Heart left ventricle (tissue), 16 donors: ENCODE measurements at regions not wholly inside any gene's neighbourhood (a gene's known extent, or its start where the extent isn't known, plus 50 kb on each side); places are given as distances from the start of the nearest gene placed in this dataset.

Experiments
- ATAC-seq, 4 donors: fragments of 200-7000 bp; cut with Tn5 transposase; one replicate each; pipeline ENCODE4 v1.9.1; 2020 to 2022; ENCODE audit warnings: moderate library complexity in 4 of 4, mild to moderate bottlenecking in 3 of 4, moderate number of reproducible peaks in 1 of 4
- DNase-seq, 5 donors: peaks; one replicate each; pipeline ENCODE4 v3.0.0-alpha.2; 2020
- H3K27ac ChIP-seq, 12 donors: fragments of 200-600 bp; sonication (generic) in 4 of 12; one replicate each; pipeline versions ENCODE4 v1.5.0 to v1.8.0; 2016 to 2022; ENCODE audit warnings: mild to moderate bottlenecking in 2 of 12
- H3K27me3 ChIP-seq, 9 donors: fragments of 200-600 bp; sonication (generic) in 2 of 9; one replicate each; pipeline versions ENCODE4 v1.5.1 to v1.8.0; 2016 to 2022; ENCODE audit warnings: mild to moderate bottlenecking in 3 of 9
- H3K36me3 ChIP-seq, 9 donors: fragments of 200-600 bp; sonication (generic) in 2 of 9; one replicate each; pipeline versions ENCODE4 v1.5.0 to v1.8.0; 2018 to 2022; ENCODE audit warnings: mild to moderate bottlenecking in 2 of 9
- H3K4me1 ChIP-seq, 12 donors: fragments of 200-600 bp; sonication (generic) in 4 of 12; one replicate each; pipeline versions ENCODE4 v1.5.0 to v1.8.0; 2016 to 2022; ENCODE audit warnings: mild to moderate bottlenecking in 3 of 12
- H3K4me3 ChIP-seq, 12 donors: fragments of 200-600 bp; sonication (generic) in 4 of 12; one replicate each; pipeline versions ENCODE4 v1.5.0 to v1.8.0; 2017 to 2022; ENCODE audit warnings: mild to moderate bottlenecking in 9 of 12, moderate library complexity in 4 of 12
- H3K9me3 ChIP-seq, 12 donors: fragments of 200-600 bp; sonication (generic) in 4 of 12; one replicate each; pipeline versions ENCODE4 v1.5.0 to v1.8.0; 2016 to 2022; ENCODE audit warnings: mild to moderate bottlenecking in 1 of 12
- CTCF ChIP-seq, 12 donors: fragments of 200-600 bp; sonication (generic) in 4 of 12; IDR thresholded peaks; one replicate each; pipeline versions ENCODE4 v1.5.0 to v1.8.0; 2018 to 2022; ENCODE audit warnings: antibody characterized with exemption in 12 of 12, mild to moderate bottlenecking in 5 of 12
- POLR2A ChIP-seq, 2 donors: fragments of 450-650 bp; IDR thresholded peaks; one replicate each; pipeline ENCODE4 v1.6.1; 2017; ENCODE audit warnings: antibody characterized with exemption in 2 of 2, mild to moderate bottlenecking in 2 of 2, moderate library complexity in 2 of 2
- WGBS, 4 donors: extraction: QIAGEN DNeasy Blood & Tissue Kit in 2 of 4; methylation state at CpG; one replicate each; pipeline versions ENCODE4 v1.1.5 to v1.1.7; 2013 to 2018; 5-methylcytosine and 5-hydroxymethylcytosine counted together
- intact Hi-C, 10 donors: fragments of 100-400 bp; cut with DNase I; formaldehyde crosslinking; loops; one replicate each; pipeline versions ENCODE4 v1.11.1 to v1.14.2; 2022
- donor health status: ischemic (EF 13 %, LVEDD 7.1; RV severe dilation, severe dysfunction).
- donor health status: healthy with polysubstance abuse.
- donor health status: DM: no; HTN: yes; CAD: no.
- donor health status: DM: no; HTN: no; CAD: no.
- donor health status: ischemic (EF 25% LVEDD 6.9; RV normal size, moderate dysfunction).
- donor health status: ischemic (EF 25% LVEDD 5.7; RV mildly dilated, moderate dysfunction).
- donor health status: healthy.
- donor health status: DM: yes; HTN: yes; CAD: no.
- donor health status: ischemic (EF 35%, LVEDD 5.7; RV mildly dilated, moderate dysfunction).
- donor health status: nonischemic (EF 11% LVEDD 7.7; RV severe dilation, severe dysfunction).
- donor health status: DM: yes; HTN: yes; CAD: no.
- donor health status: PGD.
- donor health status: ischemic (EF 29% LVEDD 5.4; RV normal size, mild dysfunction).
- donor health status: nonischemic (EF 23%, LVEDD 6.1; RV moderate dilation, normal function).

- DNase-seq (no peak), ATAC-seq (no peak)
- 40 to 51% (median 46%) methylated on average over 9 of the region's 9 CpGs for WGBS, 4 donors
- peaks cover 0 to 10% (median 0%) of the 10 kb centered on the region in 12 donors for H3K9me3 ChIP-seq
- no peaks in the 10 kb centered on the region for H3K36me3 ChIP-seq
- H3K27me3 ChIP-seq, result peaks cover 0 to 6% (median 0%) of the 10 kb centered on the region in 9 donors
- no peaks in the 10 kb centered on the region for H3K4me1 ChIP-seq
- TF ChIP-seq POLR2A (IDR thresholded peaks at IDR 0.05) (no peak), CTCF (IDR thresholded peaks at IDR 0.05) (no peak)
- H3K4me3 ChIP-seq, result no peak overlapping the region
- intact Hi-C loops, result no loop called here
- no peak overlapping the region for H3K27ac ChIP-seq
Measured at GRCh38 chrX:114162068-114162735, 421.7 kb upstream of the HTR2C start.

GRCh38 chrX:114152801-114153200 lies 431.1 kb upstream of the HTR2C start:
- H3K36me3 ChIP-seq, result no peaks in the 10 kb centered on the region
- ATAC-seq (no peak), DNase-seq (no peak)
- no peak overlapping the region for H3K4me3 ChIP-seq
- H3K27me3 ChIP-seq, result peaks cover 0 to 4% (median 0%) of the 10 kb centered on the region in 9 donors
- TF ChIP-seq POLR2A (IDR thresholded peaks at IDR 0.05) (no peak), CTCF (IDR thresholded peaks at IDR 0.05) (no peak)
- 48 to 74% (median 67%) methylated on average over 1 of the region's 1 CpG for WGBS, 4 donors
- intact Hi-C loops, result no loop called here
- no peaks in the 10 kb centered on the region for H3K4me1 ChIP-seq
- H3K27ac ChIP-seq, result no peak overlapping the region
- no peaks in the 10 kb centered on the region for H3K9me3 ChIP-seq

- no peak for ATAC-seq
- Histone ChIP-seq H3K4me3 (no peak overlapping the region), H3K9me3 (no peaks in the 10 kb centered on the region), H3K36me3 (no peaks in the 10 kb centered on the region), H3K27me3 (peaks cover 0 to 4% (median 0%) of the 10 kb centered on the region in 9 donors), H3K27ac (no peak overlapping the region), H3K4me1 (no peaks in the 10 kb centered on the region)
- no peak for DNase-seq
- TF ChIP-seq CTCF (IDR thresholded peaks at IDR 0.05) (no peak), POLR2A (IDR thresholded peaks at IDR 0.05) (no peak)
- WGBS, 4 donors, result 35 to 58% (median 52%) methylated on average over 1 of the region's 1 CpG
- intact Hi-C loops, result no loop called here
Measured at GRCh38 chrX:114152130-114152529, 431.8 kb upstream of the HTR2C start.

- Histone ChIP-seq H3K27ac (no peak overlapping the region), H3K36me3 (no peaks in the 10 kb centered on the region), H3K9me3 (no peaks in the 10 kb centered on the region), H3K4me3 (no peak overlapping the region), H3K4me1 (no peaks in the 10 kb centered on the region), H3K27me3 (peaks cover 0 to 8% (median 0%) of the 10 kb centered on the region in 9 donors)
- ATAC-seq (no peak), DNase-seq (no peak)
- 36 to 73% (median 48%) methylated on average over 1 of the region's 1 CpG for WGBS, 4 donors
- TF ChIP-seq CTCF (IDR thresholded peaks at IDR 0.05) (no peak), POLR2A (IDR thresholded peaks at IDR 0.05) (no peak)
- intact Hi-C loops, result no loop called here
Measured at GRCh38 chrX:114134465-114134864, 449.4 kb upstream of the HTR2C start.
